GM21390 (cell line): ENCODE measurements at regions not wholly inside any gene's neighbourhood (a gene's known extent, or its start where the extent isn't known, plus 50 kb on each side); places are given as distances from the start of the nearest gene placed in this dataset.
"Not testable (repeated sequence)": the region's sequence is repeated elsewhere in the genome, so short reads cannot be mapped to it uniquely, and the experiment has no call there.

Source experiments
- ATAC-seq: cut with Tn5 transposase; IDR thresholded peaks from one replicate; pipeline ENCODE4 v1.9.1; 2021; ENCODE audit not compliant: unreplicated experiment

- not testable (repeated sequence) for ATAC-seq
Measured at GRCh38 chr4:18159117-18159912, 137.8 kb upstream of the LCORL start.

DNA sequence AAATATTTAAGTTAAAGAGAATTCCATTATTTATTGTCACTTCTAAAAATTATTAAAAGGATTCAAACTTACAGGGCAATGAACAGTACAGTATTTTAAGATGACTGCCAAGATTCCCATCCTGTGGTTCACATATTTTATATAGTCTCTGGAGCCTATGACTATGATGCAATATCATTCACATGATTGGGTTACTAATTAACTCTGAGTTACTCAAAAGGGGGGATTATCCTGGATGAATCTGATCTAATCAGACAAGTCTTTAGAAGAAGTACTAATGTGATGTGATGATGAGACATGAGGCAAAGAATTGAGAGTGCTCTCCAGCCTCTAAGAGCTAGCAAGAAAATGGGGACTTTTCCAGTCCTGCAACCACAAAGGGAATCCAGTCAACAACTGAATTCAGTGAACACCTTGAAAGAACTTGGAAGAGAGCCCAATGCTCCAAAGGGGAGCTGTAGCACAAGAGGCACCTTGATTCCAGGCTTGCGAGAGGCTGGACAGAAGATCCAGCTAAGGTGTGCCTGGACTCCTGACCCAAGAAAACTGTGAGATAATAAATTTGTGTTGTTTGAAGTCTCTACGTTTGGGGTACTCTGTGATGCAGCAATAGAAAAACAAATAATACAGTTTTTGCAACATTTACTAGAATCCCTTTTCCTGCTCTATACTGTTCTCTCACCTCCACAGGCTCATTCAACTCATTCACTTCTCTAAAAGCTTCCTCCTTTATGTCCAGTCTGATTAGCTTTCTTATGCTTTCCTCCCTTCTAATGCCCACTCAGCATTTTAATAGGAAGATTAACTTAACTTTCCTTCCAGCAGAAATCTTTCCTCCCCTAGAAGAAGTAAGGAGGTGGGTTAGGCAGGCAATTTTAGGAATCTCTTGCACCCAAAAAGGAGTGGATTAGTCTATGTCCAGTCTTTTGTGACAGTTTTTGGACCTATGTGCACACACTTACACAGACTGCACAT, 133.8 kb upstream of the LCORL start:
- no peak for ATAC-seq

- no peak for ATAC-seq
Measured at GRCh38 chr4:18138076-18138665, 116.6 kb upstream of the LCORL start.

GRCh38 chr4:18134111-18134510, 112.6 kb upstream of the LCORL start:
- no peak for ATAC-seq

DNA sequence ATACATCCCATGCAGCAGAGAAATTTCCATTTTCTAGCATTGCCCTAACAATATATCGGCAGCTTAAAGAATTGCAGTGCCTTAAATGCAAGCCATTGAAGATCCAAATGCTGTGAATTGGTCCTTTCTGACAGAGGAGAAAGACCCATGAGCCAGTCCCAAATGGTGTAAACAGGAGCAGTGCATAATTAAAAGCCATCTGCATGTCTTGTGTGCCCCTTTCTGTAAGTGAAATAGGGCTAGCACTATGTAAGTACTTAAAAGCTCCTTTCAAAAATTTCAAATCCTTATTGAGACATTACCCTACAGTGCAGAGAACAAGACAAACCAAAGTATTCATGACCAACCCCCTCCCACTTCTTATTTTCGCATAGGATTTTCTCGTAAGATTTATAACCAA, 108.7 kb upstream of the LCORL start:
- no peak for ATAC-seq

- no peak for ATAC-seq
Measured at GRCh38 chr4:18128241-18128640, 106.7 kb upstream of the LCORL start.

DNA sequence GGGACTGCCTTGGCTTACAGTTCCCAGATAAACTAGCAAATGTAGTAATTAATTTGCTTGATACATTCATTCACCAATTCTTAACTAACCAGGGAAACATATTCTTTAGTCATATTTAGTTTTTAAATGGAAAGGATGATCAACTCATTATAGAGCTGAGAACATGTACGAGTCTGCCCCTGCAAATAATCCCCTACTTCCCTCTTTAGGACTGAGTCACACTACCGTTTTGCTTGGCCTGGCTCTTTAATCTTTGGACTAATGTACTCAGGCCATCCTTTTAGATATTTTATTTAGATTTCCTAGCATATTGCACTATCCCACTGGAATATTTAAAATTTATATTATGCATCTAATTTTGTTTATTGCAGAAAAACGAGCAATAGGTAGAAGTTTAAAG, 105.5 kb upstream of the LCORL start:
- no peak for ATAC-seq

DNA sequence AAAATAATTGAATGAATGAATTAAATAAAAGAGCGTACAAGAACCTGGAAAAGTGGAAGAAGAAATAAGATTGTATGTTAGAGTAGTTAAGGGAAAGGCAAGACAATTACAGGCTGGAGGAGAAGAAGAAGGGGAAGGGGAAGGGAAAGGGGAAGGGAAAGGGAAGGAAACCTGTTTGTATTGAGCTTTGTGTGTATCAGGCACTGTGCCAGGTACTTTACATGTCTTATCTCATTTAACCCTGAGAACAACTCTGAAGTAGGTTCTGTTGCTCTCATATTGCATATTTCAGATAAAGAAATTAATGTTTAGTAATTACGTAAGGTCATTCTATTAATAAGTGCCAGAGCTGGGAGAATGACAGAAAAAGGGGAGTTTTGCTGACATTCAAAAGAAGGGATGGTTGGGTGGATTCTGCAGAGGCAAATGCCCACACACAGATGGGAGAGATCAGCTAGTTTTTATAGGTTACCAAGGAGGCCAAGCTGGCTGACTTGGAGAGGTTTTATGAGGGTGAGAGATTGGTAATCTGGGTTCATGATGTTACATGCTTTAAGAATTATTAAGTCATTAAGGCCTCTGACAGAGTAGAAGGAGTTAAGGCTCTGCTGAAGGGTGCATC, 92.3 kb upstream of the LCORL start:
- ATAC-seq, result no peak

- no peak for ATAC-seq
Measured at GRCh38 chr4:18111081-18111480, 89.5 kb upstream of the LCORL start.

GRCh38 chr4:18110099-18110498, 88.5 kb upstream of the LCORL start:
- ATAC-seq, result no peak

- ATAC-seq, result no peak
Measured at GRCh38 chr4:18109676-18110075, 88.1 kb upstream of the LCORL start.

- not testable (repeated sequence) for ATAC-seq
Measured at GRCh38 chr4:18107848-18108528, 86.4 kb upstream of the LCORL start.

GRCh38 chr4:18106620-18107019, 85.1 kb upstream of the LCORL start:
- ATAC-seq, result no peak

DNA sequence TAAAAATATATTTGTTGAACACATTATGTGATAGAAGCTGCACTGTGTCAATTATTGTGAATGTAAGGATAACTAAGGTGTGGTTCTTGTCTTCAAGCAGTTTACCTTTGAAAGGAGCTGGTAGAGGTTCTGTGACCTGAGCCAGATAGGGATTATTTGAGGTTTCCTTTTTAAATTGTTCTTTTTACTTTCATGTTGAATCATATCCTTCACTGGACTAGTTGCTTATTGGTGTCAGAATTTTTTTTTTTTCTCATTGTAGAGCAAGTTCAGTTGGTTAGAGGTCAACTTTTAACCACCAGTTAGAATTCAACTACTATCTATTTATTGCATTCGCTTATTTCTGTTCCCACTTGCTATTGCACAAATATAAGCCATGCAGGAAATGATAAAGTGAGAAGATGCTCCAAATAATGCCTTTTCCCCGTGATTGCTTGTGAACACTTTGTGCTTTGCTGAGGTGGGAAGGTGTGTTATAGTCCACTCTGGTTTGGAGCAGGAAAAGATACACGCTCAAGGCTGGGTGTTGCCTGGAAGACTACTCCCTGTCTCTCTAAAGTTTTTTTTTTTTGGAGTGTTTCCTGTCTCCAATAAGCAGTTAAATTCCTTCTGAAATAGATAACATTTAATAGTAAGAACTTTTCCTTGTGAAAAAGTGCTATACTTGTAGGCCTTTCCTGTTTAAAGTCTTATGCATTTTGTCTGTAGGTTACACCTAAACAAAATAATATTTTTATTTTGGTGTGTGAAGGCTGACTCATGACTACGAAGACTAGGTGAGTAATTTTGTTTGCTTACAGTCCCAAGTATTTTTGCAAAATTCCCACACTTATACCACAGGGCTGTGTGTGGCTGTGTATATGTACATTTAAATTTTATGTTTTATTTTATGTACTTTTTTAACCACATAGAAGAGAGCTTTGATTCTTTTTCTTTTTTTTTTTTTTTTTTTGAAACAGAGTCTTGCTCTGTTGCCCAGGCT, 83.8 kb upstream of the LCORL start:
- peak; percentile 71 for ATAC-seq

DNA sequence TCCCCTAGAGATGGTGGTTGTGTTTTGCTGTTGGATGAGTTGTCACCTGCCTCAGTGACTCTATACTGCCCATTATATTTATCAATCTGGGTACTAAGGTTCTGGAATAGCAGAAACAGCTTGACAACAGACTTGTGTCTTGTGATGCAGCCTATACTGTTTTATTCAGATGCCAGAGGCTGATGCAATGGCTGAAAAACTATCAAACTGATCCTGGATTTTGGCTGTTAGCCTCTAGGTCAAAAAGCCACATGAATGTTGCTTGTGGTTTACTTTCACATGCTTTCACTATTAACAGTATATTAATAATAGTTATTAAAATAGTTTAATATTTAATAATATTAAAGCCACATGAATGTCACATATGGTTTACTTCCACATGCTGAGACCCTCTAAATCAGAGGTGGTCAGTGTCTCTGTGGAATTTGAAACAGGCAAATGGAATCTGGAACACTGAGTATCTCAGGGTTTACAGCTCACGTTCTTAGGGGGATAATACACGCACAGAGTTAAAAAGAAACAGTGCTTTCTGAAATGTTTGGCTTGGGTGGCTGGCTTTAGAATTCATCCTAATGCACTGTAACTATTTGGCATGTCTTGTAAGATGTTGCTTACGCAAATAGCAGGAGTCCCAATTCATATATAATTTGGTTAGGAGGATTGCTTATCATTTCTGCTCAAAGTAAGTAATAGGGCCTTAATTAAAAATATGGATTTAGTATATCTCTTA, 82.5 kb upstream of the LCORL start:
- no peak for ATAC-seq

GRCh38 chr4:18100657-18101056, 79.1 kb upstream of the LCORL start:
- ATAC-seq, result no peak

DNA sequence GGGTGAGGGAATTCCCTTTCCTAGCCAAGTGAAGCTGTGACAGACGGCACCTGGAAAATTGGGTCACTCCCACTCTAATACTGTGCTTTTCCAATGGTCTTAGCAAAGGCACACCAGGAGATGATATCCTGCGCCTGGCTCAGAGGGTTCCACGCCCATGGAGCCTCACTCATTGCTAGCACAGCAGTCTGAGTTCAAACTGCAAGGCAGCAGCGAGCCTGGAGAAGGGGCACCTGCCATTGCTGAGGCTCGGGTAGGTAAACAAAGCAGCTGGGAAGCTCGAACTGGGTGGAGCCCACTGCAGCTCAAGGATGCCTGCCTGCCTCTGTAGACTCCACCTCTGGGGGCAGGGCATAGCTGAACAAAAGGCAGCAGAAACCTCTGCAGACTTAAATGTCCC, 68.9 kb upstream of the LCORL start:
- not testable (repeated sequence) for ATAC-seq

DNA sequence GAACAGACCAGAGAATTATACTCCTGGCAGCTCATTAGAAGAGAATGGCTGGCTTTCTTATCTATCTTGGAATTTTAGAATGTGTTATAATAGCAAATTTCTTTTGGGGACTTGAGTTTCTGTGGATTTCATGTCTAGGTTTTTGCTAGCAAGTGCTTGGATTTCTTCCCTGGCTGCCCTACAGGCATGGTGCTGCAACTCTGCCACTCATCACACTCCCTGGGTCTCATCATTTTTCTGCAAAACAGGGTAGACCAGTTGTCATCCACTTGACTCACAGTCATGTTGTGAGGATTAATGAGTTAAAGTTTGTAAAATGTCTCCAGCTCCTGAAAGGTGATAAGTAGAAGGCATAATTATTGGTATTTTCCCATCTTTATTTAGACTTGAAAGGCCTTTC, 60.7 kb upstream of the LCORL start:
- ATAC-seq, result no peak

DNA sequence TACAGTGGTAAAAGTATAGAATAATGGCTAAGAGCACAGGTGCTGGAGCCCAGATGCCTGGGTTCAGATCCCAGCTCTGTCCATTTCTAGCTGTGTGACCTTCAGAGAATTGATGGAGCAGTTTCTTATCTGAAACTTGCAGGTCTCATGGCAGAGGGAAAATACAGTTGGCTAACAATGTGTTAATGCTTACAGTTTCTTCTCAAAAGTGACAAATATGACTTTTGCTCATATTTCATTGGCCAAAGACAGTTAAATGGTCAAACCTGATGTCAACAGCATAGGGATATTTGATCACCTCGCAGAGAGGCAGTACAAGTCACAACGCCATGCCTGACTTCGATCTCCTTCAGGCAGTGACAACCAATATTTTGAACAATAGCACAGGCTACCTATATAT, 60.2 kb upstream of the LCORL start:
- no peak for ATAC-seq
